SKM-1 treated with dmso at 0.1 percent for 144 hours (cell line): ENCODE measurements at regions not wholly inside any gene's neighbourhood (a gene's known extent, or its start where the extent isn't known, plus 50 kb on each side); places are given as distances from the start of the nearest gene placed in this dataset.

Source experiments
- DNase-seq: peaks from one replicate; lab custom pipeline; 2025; ENCODE audit not compliant: unreplicated experiment; lab: John Stamatoyannopoulos, UW

GRCh38 chr7:94266238-94266644 is 128.5 kb upstream of the COL1A2 start:
- DNase-seq = peak; percentile 84

GRCh38 chr7:94270772-94271171 is 123.9 kb upstream of the COL1A2 start:
- no peak for DNase-seq

GRCh38 chr7:94272821-94273583 is 121.7 kb upstream of the COL1A2 start:
- DNase-seq = no peak

- DNase-seq = no peak
Measured at GRCh38 chr7:94274828-94275227, 119.9 kb upstream of the COL1A2 start.

- DNase-seq = no peak
Measured at GRCh38 chr7:94276027-94276426, 118.7 kb upstream of the COL1A2 start.

GRCh38 chr7:94276795-94277194 is 117.9 kb upstream of the COL1A2 start:
- DNase-seq = peak; percentile 20

GRCh38 chr7:94277236-94277635 is 117.5 kb upstream of the COL1A2 start:
- no peak for DNase-seq

GRCh38 chr7:94280851-94281250 is 113.8 kb upstream of the COL1A2 start:
- DNase-seq = no peak

- no peak for DNase-seq
Measured at GRCh38 chr7:94284104-94284503, 110.6 kb upstream of the COL1A2 start.

- DNase-seq = no peak
Measured at GRCh38 chr7:94286111-94286510, 108.6 kb upstream of the COL1A2 start.

- no peak for DNase-seq
Measured at GRCh38 chr7:94288096-94288495, 106.6 kb upstream of the COL1A2 start.

GRCh38 chr7:94289071-94289470 is 105.6 kb upstream of the COL1A2 start:
- no peak for DNase-seq

- peak; percentile 42 for DNase-seq
Measured at GRCh38 chr7:94294471-94295131, 100.1 kb upstream of the COL1A2 start.

- DNase-seq = no peak
Measured at GRCh38 chr7:94295850-94296249, 98.8 kb upstream of the COL1A2 start.

- no peak for DNase-seq
Measured at GRCh38 chr7:94296881-94297280, 97.8 kb upstream of the COL1A2 start.

- DNase-seq = no peak
Measured at GRCh38 chr7:94297397-94297838, 97.3 kb upstream of the COL1A2 start.

GRCh38 chr7:94298943-94299342 is 95.8 kb upstream of the COL1A2 start:
- DNase-seq = no peak

- DNase-seq = no peak
Measured at GRCh38 chr7:94300176-94300835, 94.4 kb upstream of the COL1A2 start.

GRCh38 chr7:94301024-94301586 is 93.6 kb upstream of the COL1A2 start:
- DNase-seq = no peak

GRCh38 chr7:94303118-94303517 is 91.6 kb upstream of the COL1A2 start:
- DNase-seq = no peak

GRCh38 chr7:94303695-94304094 is 91.0 kb upstream of the COL1A2 start:
- DNase-seq = no peak

- DNase-seq = no peak
Measured at GRCh38 chr7:94304878-94305277, 89.8 kb upstream of the COL1A2 start.
